ENCODE measurements at regions not wholly inside any gene's neighbourhood (a gene's known extent, or its start where the extent isn't known, plus 50 kb on each side); places are given as distances from the start of the nearest gene placed in this dataset.

DNA sequence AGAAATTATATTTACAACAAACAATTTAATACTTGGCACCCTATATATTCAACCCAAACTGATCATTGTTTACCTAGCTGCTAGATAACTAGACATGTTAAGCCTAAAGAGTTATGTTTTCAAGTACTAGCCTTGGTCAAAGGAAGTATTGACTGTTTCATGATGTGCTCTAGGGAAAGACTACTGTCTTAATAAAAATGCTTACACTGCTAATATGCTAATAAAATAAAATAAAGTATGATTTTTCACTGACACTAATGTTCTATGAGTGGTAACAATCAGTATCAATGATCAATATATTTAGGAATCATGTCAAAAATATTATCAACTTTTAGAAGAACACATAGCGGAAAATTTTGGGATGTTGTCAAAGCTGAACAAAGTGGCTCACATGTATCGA lies 225.5 kb downstream of the OSR1 start:
- DNase-seq, result no peak

DNA sequence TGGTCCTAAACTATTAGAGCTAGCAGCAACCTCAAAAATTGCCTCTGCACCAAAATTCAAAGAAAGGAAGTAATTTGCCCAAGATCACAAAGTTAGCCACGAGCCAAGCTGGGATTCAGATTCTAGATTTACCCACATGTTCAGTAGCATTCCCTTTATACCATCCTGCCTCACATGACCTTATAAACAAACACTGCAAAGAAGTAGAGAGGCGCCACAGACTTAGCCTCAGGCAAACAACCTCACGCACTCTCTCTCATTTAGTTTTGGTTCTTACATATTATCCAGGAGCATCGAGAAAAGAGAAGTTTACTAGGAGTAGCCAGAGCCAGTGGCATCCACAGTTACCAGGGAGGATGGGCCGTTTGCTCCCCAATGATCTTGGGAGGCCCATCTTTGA lies 226.6 kb downstream of the OSR1 start:
- DNase-seq, result no peak

DNA sequence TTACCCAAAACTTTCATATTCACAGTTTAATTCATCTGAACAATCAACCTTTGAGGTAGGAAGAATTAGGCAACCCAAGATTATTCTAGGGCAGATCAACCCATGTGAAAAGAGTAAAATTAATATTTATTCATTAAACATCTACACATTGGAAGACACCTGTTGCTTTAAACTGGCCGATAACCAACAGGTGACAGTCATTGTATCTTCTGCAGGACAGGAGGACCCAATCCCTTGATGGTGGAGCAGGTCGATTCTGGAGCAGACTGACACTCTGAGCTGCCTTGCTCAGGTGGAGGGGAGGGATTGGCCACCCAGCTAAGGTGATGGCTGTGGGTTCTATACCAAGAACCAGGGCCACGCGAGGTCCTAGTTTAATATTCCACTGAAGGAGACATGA lies 230.3 kb downstream of the OSR1 start:
- no peak for DNase-seq

DNA sequence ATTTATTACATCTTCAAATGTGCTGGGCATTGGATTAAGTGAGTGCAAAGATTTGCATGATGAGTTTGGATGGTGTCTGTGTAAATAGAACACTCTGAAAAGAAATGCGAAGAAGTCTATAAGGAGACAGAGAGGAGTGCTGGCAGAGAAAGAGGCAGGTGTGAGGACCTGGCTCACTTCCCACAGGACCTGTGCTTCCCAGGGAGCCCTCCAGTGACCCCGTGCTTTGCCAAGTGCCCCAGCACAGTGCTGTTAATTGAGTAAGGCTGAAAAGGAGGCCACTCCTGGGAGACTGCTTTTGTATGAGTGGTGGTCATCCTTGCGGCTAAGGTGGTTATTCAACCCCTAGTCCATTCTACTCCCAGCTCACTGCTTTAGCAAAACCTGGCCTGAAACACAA lies 230.8 kb downstream of the OSR1 start:
- DNase-seq, result no peak

DNA sequence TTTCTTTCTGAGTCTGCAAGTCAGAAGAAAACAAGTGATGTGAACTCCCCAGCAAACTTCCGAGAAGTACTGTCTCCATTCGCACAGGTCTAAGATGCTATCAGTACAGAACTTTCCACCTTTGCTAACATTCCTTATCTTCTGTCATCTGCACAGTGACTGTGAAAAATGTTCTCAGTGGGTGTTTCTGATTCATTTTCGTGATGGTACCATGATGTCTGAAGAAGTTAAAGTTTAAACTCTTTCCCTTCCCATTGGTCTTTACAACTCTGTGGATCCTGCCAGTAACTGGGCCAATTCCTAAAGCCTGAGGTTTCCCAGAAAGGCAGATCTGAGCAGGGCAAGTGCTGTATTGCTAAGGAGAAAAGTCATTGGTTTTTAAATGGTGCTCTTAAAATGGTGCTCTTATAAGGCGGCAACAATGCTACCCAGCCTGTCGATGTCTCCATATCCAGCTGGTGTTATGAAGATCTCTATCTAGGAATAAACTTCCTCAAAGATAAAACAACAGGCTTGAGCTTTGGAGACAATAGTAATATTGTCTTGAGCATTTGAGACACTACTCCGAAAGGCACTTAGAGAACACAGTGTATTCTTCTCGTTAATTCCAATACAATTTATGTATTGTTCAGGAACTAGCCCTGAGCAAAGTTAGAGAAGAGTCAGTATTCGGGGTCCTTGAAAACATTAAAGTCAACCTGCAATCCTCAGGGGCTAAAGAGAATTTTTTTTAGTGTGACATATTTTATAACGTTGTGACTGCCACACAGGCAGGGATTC lies 232.3 kb downstream of the OSR1 start:
- no peak for DNase-seq

DNA sequence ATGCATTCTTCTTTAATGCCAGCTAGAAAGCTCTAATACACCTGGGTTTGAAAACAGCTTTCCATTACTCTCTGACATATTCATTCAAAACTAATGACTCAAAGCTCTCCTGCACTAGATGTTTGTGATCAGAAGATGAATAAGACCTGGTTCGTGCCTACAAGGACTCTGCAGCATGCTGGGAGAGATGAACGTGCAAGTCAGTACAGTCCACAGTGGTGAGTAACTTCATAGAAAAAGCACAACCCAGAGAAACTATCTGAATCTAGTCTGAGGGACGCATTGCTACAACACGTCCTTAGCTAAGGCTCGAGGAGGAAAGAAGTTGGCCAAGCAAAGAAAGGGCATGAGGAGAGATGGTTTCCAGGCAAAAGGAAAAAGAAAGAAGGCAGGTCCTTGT lies 234.3 kb downstream of the OSR1 start:
- no peak for DNase-seq

DNA sequence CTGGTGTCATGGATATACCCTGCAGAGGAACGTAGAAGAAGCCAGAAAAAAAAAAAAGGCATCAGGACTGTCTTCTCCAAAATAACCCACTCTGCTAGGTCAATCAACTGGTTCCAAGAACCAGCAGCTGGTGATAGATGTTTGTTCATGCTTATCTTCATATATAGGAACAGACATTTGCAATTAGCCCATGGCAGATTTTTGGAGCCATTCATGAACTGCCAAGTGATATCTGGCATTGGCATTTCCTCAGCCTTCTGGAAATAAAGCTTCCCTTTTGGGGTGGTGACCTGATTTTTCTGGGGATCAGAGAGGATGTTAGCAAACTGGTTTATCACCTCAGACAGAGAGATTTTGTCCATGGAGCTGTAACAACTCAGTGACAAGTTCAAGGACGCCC lies 234.9 kb downstream of the OSR1 start:
- DNase-seq, result no peak

DNA sequence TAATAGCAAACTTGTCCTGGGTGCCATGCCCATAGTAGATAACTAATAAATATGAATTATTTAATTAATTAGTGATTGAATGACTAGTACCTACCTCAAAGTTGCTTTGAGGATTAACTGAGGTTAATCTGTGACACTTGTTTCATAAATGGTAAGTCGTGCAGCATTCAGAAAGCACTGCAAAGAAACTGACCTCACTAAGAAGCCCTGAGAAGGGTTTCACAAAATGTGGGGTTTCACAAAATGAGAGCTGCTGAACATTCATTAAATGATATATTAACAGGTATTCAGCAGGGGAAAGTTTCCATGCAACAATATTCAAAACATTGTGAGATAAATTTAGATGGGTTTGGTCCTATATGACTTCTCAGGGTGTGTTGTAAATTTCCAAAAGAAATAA lies 236.2 kb downstream of the OSR1 start:
- no peak for DNase-seq

DNA sequence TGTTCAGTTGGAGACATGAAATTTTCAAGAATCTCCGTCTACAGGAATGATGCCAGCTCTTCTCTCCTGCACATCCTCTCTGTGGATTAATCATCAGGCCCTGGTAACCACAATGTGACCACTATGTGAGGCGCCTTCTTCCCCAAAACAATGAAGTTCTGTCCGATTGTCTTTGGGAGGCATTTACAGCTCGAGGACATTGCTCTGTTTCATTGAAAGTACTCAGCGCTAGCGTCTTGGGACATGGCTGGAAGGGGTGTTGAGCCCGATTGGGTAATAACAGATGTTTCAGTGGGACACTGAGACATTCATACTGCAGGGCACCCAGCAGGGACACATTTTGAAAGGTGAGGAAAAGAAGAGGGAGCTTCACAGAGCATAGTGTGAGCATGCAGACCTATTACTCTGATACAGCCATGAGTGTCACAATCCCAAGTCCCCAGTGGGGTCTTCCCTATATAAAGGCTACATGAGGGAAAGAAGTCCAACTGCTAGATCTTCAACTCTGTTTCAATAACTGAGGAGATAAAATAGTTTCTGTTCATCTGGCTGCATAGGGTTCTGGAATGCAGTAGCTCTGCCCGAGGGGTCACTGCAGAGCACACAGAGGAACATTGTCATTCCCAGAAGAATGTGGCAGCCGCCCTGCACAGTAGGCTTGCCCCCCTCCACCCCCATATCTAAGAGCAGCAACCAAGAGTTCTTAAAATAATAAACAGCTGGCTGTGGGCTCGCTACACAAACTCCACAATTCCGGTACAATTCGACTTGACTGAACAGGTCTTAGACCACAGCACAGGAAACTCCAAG lies 237.3 kb downstream of the OSR1 start:
- peak; percentile 45 for DNase-seq

DNA sequence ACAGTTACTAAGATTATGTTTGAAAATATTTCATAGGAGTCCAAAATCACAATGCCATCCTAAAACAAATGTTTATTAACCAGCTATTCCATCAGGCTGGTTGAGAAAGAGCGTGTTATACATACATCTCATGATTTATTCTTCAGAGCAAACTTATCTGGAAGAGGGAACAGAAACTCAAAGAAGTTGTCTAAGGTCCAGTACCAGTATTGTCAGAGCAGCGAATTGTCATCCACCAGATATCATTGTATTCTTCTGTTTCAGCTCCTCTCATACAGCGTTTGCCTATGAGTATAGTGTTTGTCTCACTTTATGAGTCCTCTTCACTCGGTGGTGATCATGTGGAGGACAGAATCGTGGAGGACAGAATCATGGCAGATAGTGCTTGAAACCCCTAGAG lies 238.2 kb downstream of the OSR1 start:
- no peak for DNase-seq

DNA sequence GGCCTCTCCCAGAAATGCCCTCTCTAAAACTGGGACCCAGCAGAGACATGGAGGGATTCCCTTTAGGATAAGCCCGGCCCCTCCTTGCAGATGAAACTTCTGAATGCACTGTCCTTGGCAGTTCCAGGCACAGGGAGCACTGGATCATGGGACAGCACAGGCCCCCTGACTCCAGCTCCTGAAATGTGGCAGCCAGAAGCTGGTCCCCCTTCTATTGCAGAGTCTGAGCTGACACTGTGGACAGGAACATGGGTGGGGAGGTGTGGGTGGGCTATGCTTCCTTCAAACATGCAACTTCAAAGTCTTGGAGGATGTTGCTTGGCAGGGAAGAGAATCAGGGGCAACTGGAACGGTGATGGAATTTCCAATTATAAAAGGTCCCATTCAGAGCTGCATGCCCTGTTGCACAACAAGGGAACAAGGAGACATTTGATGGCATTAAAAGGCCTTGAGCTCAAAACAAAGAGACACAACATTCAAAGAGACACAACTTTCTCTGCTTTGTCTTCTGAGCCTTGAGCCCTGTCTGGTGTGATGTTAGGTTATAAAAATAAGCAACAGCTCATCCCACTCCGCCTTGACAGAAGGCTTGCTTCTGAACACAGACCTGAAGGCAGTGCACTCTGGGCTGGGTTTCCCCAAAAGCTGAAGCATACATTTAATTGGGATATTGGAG lies 239.0 kb downstream of the OSR1 start:
- DNase-seq, result no peak

DNA sequence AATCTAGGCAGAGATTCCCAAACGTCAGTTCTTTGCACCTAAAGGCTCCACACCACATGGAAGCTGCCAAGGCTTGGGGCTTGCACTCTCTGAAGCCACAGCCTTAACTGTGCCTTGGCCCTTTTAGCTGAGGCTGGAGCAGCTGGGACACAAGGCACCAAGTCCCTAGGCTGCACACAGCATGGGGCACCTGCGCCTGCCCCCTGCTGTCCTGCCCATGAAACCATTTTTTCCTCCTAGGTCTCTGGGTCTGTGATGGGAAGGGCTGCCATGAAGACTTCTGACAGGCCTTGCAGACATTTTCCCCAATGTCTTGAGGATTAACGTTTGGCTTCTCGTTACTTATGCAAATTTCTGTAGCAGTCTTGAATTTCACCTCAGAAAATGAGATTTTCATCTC lies 241.5 kb downstream of the OSR1 start:
- DNase-seq, result no peak

DNA sequence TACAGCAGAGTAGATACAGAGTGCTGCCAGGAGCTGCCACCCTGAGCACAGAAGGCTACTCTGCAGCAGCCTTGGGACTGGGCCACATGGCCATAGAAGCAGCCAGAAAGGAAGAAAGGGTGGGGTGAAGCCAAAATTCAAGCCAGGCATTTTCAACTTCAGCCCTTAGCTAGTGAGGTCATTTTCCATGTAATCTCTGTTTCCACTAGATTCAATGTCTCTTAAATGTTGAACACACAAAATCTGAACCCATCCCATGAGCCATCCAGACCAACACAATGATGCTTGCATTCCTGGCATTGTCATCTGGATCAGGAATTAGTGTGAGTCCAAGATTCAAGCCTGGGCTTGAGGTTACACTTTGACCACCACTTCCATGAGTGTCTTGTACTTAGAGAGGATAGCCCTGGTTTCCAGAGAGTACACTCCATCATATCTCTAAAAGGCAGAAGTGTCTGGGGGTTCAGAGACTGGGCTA lies 243.6 kb downstream of the OSR1 start:
- no peak for DNase-seq

DNA sequence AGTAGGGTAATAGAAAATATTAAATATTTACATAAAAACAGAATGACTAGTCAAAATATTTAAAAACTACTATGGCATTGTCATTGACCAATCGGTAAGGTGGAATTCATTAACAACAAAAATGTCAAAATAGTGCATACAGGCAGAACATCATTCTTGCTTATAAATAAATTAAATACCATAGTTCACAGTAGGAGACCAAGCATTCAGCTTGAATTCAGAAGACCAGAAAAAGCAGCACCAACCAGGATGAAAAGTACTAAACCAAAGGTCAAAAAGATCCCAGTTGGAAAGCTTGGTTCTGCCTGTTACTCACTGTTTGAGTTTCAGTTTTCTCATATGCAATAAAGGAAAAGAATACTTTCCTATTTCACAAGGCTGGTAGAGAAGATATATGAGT lies 244.3 kb downstream of the OSR1 start:
- no peak for DNase-seq

DNA sequence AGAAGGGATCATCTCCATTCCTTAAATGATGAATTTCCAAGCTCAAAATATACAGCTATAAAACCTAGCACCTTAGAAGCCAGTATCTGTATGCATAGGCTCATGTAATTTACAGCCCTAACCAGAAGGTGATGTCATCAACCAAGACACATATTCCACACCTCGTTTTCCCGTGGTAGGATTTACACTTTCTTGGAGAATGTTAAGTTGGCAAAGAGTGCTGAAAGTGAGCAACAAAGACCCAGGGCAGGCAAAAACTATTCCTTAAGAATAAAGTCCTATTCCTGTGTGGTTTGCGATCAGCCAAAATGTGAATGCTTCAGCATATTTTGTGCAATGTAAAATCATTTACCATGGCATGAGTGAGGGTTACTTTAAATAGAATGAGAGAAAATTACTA lies 247.1 kb downstream of the OSR1 start:
- DNase-seq, result no peak

DNA sequence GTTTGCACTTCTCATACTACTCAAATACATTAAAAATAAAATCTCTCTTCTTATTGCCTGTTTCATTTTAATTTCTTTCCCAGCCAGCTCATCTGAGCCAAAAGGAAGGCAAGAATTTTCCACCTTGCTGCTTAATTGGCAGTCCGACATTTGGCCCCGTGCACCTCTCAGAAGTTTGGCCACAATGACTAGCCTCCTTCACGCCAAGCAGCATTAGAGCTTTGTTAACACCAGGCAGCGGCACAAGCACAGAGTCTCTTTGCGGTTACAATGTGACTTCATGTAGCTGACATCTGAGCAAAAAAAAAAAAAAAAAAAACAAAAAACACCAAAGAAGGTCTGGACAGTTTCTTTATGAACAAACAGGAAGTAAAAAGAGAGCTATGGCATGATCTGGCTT lies 248.9 kb downstream of the OSR1 start:
- no peak for DNase-seq

DNA sequence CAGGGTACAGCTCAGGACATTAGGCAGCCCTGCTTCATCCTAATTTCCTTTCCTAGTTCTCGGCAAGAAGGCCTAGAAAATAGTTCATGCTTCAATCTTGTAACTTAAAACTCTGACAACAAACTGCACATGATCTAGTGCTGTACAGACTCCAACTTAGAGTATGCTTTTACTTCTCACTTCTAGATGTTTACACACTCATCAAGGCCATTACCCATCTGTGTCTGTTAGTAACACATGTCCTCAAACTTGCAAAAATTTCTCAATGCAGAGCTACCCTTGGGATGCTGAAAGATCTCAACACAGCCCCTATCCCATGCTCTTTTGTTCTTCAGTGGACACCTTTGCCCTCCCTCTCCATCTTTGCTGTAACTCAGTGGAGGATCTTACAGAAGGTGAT lies 252.0 kb downstream of the OSR1 start:
- DNase-seq, result no peak

DNA sequence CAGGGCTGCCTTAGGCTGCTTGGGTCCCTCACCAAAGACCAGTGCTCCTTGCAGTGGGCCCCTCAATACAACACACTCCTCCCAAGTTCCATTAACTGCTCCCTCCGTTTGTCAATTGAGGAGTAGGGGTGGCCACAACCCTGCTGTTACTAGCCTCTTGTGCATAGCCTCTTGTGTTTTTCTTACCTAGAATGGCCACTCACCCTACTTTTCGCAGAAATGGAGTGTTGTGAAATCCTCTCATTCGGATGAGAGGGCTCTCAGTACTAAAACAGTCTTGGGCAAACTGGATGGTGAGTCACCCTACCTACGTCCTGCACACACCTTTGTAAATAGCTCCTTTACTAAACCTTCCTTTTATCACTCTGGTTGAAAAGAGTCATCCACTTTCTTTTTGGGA lies 253.9 kb downstream of the OSR1 start:
- DNase-seq, result no peak

DNA sequence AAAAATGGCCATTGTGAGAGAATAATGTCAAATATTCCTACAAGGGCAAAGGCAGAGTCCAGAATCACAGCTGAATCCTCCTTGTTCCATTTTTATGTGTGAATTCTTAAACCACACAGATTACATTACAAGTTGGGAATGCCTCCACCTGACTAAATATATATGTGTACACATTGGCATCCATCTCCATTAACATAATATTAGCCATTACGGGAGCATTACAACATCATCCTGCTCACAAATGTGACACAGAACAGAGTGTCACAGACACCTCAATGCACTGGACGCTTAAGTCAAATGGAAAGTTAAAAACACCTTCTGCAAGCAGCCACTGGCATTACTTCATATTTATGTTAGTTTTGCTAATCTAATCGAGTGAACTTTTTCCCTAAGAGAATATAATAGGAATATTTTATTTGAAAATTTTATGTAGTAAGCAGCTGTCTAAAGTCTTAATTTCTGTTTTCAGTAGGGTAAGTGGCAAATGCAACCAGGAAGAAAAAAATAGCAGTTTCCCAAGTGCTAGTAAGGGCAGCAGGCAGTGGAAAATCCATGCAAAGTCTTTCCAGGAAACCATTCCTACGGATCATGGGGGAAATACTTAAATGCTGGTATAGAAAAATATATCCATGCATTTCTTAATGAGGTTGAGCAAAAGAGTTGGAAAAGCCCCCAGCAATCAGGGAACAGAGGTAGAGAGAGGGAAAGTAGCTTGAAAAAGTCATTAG lies 255.6 kb downstream of the OSR1 start:
- no peak for DNase-seq

DNA sequence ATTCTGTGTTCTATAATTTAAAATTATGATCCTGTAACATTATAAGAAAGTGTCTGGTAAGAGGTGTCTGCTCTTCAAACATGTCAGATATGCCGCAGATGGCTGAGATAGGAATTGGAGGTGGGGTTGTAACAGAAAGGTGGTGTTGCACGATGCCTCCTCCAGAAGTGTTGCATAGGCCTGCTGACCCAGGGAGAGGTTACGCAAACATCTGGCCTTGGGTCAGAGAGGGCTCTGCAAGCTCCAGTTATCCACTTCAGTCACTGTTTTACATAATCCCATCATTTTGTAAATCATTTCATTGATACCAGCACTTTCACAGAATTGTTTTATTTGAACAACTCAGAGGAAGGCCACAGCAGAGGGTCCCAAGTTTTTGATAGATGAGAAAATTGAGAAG lies 256.5 kb downstream of the OSR1 start:
- no peak for DNase-seq

DNA sequence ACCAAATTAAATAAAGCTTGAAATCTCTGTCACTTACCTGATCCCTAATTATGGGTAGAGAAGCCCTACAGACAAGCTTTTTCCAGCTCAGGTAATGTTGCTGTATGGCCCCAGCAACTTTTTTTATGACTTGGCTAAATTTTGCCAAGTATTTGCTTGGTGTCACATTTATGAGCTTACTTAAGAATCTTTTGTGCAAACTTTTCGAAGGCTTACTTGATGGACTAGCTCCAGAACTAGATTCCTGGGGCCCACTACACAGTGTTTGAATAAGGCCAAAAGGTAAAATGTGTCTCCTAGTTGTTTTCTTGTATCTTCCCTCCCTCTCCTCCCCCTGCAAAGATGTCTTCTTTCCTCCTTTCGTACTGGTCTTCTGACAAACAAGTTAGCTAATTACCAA lies 257.9 kb downstream of the OSR1 start:
- DNase-seq, result no peak

DNA sequence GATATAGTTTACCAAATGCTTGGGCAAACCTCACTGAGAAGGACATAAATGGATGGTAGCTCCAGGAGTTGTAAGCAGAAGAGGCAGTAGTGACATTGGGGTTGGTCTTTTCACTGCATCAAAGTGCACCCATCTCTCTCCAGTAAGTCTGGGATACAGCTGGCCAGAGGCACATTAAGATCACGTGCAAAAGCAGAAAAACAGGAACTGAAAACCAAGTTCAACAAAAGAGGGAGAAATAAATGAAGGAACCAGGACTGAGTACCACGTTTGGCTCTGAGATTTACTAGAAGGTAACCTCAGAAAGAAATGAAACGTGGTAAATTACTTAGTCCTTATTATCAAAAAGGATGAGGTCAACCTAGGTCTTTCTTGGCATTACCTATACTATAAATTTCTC lies 259.2 kb downstream of the OSR1 start:
- DNase-seq, result peak; percentile 58

DNA sequence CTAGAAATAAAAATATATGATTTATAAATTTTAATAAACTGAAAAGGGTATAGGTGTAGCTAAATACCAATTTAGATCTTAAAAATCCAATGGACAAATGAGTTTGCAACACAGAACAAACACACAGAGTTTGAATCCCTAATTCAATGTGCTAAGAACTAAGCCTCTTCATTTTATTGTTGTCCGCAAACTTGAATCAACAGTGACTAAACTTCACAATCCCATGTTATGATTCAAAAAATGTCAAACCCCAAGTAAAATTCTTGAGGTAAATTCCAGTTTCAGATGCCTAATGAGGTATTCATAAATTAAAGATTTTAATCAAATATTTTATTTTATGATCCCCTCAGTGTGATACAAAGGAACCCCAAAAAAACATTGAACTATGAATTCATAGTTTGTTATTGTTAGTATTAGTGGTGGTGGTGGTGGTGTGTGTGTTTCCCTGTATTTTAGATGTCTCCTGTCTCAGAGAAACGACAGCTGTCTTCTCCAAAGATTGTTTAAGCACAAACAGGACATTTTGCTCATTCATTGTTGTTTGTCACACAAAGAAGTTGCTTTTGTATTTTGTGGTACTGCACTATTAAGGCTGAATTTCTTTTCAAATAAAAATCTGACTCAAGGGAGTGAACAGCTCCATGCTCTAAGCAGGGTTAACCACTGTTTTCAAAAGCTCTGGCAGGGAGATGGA lies 259.8 kb downstream of the OSR1 start:
- DNase-seq, result no peak

Data from MV-4-11 (cell line).